ENCODE measurements at regions not wholly inside any gene's neighbourhood (a gene's known extent, or its start where the extent isn't known, plus 50 kb on each side); places are given as distances from the start of the nearest gene placed in this dataset.
"Not testable (repeated sequence)": the region's sequence is repeated elsewhere in the genome, so short reads cannot be mapped to it uniquely, and the experiment has no call there.

- FAIRE-seq = no peak
Observed at GRCh38 chr6:48597951-48598350, 487.0 kb upstream of the PTCHD4 start.

- no peak for FAIRE-seq
Observed at GRCh38 chr6:48596830-48597229, 485.8 kb upstream of the PTCHD4 start.

GRCh38 chr6:48591158-48591557 is 480.2 kb upstream of the PTCHD4 start:
- FAIRE-seq = not testable (repeated sequence)

GRCh38 chr6:48584846-48585245 is 473.8 kb upstream of the PTCHD4 start:
- FAIRE-seq = no peak

- FAIRE-seq = no peak
Observed at GRCh38 chr6:48570656-48571055, 459.7 kb upstream of the PTCHD4 start.

GRCh38 chr6:48568856-48569255 is 457.9 kb upstream of the PTCHD4 start:
- FAIRE-seq = no peak

- FAIRE-seq = no peak
Observed at GRCh38 chr6:48567016-48567415, 456.0 kb upstream of the PTCHD4 start.

- FAIRE-seq = no peak
Observed at GRCh38 chr6:48564036-48564820, 453.2 kb upstream of the PTCHD4 start.

GRCh38 chr6:48563433-48563832 is 452.4 kb upstream of the PTCHD4 start:
- FAIRE-seq = no peak

- FAIRE-seq = no peak
Observed at GRCh38 chr6:48560408-48560807, 449.4 kb upstream of the PTCHD4 start.

GRCh38 chr6:48553467-48554189 is 442.6 kb upstream of the PTCHD4 start:
- FAIRE-seq = no peak

- FAIRE-seq = no peak
Observed at GRCh38 chr6:48552905-48553304, 441.9 kb upstream of the PTCHD4 start.

GRCh38 chr6:48550603-48551002 is 439.6 kb upstream of the PTCHD4 start:
- FAIRE-seq = no peak

- FAIRE-seq = no peak
Observed at GRCh38 chr6:48542191-48542590, 431.2 kb upstream of the PTCHD4 start.

GRCh38 chr6:48541649-48542048 is 430.7 kb upstream of the PTCHD4 start:
- FAIRE-seq = no peak

GRCh38 chr6:48535582-48536009 is 424.6 kb upstream of the PTCHD4 start:
- no peak for FAIRE-seq

- not testable (repeated sequence) for FAIRE-seq
Observed at GRCh38 chr6:48530978-48531377, 420.0 kb upstream of the PTCHD4 start.

- no peak for FAIRE-seq
Observed at GRCh38 chr6:48525849-48526248, 414.9 kb upstream of the PTCHD4 start.

- FAIRE-seq = no peak
Observed at GRCh38 chr6:48520951-48521350, 410.0 kb upstream of the PTCHD4 start.

GRCh38 chr6:48512390-48512789 is 401.4 kb upstream of the PTCHD4 start:
- FAIRE-seq = no peak

GRCh38 chr6:48511378-48511777 is 400.4 kb upstream of the PTCHD4 start:
- FAIRE-seq = no peak

- FAIRE-seq = no peak
Observed at GRCh38 chr6:48505621-48506020, 394.6 kb upstream of the PTCHD4 start.

- not testable (repeated sequence) for FAIRE-seq
Observed at GRCh38 chr6:48493432-48493831, 382.4 kb upstream of the PTCHD4 start.

- FAIRE-seq = no peak
Observed at GRCh38 chr6:48490658-48491057, 379.7 kb upstream of the PTCHD4 start.

All from colon (tissue), 2 donors.